MM.1S (cell line): ENCODE measurements at regions not wholly inside any gene's neighbourhood (a gene's known extent, or its start where the extent isn't known, plus 50 kb on each side); places are given as distances from the start of the nearest gene placed in this dataset.
"Not testable (repeated sequence)": the region's sequence is repeated elsewhere in the genome, so short reads cannot be mapped to it uniquely, and the experiment has no call there.

Experiments used
- EZH2 ChIP-seq: fragments of 300-600 bp; sonication (generic); optimal IDR thresholded peaks from 2 replicates; pipeline ENCODE3; 2017; ENCODE audit warnings: low read depth, mild to moderate bottlenecking, antibody characterized with exemption, low read length, mixed read lengths
- EZH2phosphoT487 ChIP-seq: fragments of 300-600 bp; sonication (generic); IDR thresholded peaks from 2 replicates; pipeline ENCODE4 v1.6.1; 2018; ENCODE audit warnings: antibody characterized with exemption, low read length
- TF ChIP-seq, protein P1 (sequence below): fragments of 300-600 bp; sonication (generic); IDR thresholded peaks from 2 replicates; pipeline ENCODE4 v1.5.1; 2016; ENCODE audit warnings: antibody characterized with exemption, low read length, mixed read lengths

DNA sequence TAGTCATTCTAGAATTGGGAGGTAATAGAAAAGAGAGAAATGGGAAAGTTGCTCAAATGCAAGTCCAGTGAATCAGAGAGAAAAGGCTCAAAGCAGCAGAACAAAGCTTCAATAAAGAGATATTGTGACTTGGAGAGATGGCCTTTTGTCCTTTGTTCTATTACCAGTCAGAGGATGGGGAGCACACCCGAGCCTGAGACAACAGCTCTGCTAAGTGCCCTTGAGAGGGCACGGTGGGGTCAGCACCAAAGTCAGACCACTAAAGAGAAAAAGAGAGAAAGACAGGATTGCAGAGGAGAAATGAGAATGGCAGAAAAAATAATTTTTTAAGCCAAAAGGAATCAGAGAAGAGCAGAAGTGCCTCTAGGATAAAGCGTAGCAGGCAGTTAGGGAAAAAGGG is 553.1 kb downstream of the TTLL7 start:
- TF ChIP-seq EZH2phosphoT487, EZH2: not testable (repeated sequence)
- TF ChIP-seq, protein P1, sequence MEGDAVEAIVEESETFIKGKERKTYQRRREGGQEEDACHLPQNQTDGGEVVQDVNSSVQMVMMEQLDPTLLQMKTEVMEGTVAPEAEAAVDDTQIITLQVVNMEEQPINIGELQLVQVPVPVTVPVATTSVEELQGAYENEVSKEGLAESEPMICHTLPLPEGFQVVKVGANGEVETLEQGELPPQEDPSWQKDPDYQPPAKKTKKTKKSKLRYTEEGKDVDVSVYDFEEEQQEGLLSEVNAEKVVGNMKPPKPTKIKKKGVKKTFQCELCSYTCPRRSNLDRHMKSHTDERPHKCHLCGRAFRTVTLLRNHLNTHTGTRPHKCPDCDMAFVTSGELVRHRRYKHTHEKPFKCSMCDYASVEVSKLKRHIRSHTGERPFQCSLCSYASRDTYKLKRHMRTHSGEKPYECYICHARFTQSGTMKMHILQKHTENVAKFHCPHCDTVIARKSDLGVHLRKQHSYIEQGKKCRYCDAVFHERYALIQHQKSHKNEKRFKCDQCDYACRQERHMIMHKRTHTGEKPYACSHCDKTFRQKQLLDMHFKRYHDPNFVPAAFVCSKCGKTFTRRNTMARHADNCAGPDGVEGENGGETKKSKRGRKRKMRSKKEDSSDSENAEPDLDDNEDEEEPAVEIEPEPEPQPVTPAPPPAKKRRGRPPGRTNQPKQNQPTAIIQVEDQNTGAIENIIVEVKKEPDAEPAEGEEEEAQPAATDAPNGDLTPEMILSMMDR = not testable (repeated sequence)
